ENCODE measurements at regions not wholly inside any gene's neighbourhood (a gene's known extent, or its start where the extent isn't known, plus 50 kb on each side); places are given as distances from the start of the nearest gene placed in this dataset.
"Not testable (repeated sequence)": the region's sequence is repeated elsewhere in the genome, so short reads cannot be mapped to it uniquely, and the experiment has no call there.

- no peak for FAIRE-seq
- DNase-seq (ENCODE audit: insufficient read length) = no peak
- TF ChIP-seq POLR2AphosphoS5 (IDR thresholded peaks at IDR 0.05; ENCODE audit: low read depth, low read length) = no peak
- TF ChIP-seq POLR2A (IDR thresholded peaks at IDR 0.05; ENCODE audit: low read depth, low read length) = no peak
- TF ChIP-seq TAF1 (IDR thresholded peaks at IDR 0.05; ENCODE audit: borderline replicate concordance, low read depth, low read length) = no peak
Measured at GRCh38 chr3:191019855-191020254, 157.4 kb upstream of the GMNC start.

- not testable (repeated sequence) for FAIRE-seq; DNase-seq (ENCODE audit: insufficient read length)
Measured at GRCh38 chr3:191015960-191016359, 153.5 kb upstream of the GMNC start.

DNA sequence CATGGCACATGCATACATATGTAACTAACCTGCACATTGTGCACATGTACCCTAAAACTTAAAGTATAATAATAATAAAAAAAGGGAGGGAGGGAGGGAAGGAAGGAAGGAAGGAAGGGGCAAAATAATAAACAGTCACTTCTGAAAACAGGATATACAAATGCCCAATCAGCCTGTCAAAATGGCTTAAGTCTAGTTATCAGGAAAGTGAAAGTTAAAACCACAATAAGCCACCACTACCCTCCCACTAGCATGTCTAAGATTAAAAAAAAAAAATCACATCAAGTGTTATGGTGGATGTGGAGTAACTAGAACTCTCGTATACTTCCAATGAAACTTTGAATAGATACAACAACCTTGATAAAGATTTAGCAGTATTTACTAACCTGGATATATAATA, 145.6 kb upstream of the GMNC start:
- FAIRE-seq (no peak), DNase-seq (ENCODE audit: insufficient read length) (no peak)
- TF ChIP-seq POLR2AphosphoS5 (IDR thresholded peaks at IDR 0.05; ENCODE audit: low read depth, low read length) = no peak
- no peak for TF ChIP-seq POLR2A (IDR thresholded peaks at IDR 0.05; ENCODE audit: low read depth, low read length)
- TF ChIP-seq TAF1 (IDR thresholded peaks at IDR 0.05; ENCODE audit: borderline replicate concordance, low read depth, low read length) = no peak

DNA sequence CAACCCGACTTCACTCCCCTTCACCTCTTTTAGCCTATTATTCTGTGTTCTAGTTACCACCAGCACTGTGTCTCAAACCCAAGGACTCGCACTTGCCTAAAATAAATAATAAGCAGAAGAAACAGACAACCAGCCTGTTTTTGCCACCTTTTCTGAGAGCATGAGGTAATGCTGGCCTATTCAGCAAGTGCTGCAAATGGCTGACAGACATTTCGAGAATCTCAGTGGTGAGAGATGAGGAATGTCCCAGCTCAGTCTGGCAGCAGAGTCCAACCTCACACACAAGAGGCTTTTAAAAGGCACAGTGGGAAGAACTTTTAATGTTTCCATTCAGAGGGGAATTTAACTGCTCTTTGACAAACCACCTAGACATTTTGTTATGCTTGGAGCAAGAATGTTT, 143.3 kb upstream of the GMNC start:
- TF ChIP-seq POLR2A (IDR thresholded peaks at IDR 0.05; ENCODE audit: low read depth, low read length) (no peak), TAF1 (IDR thresholded peaks at IDR 0.05; ENCODE audit: borderline replicate concordance, low read depth, low read length) (no peak), POLR2AphosphoS5 (IDR thresholded peaks at IDR 0.05; ENCODE audit: low read depth, low read length) (no peak)
- DNase-seq (ENCODE audit: insufficient read length) = no peak
- FAIRE-seq = no peak

- TF ChIP-seq TAF1 (IDR thresholded peaks at IDR 0.05; ENCODE audit: borderline replicate concordance, low read depth, low read length) = no peak
- no peak for FAIRE-seq
- DNase-seq (ENCODE audit: insufficient read length) = no peak
Measured at GRCh38 chr3:191003742-191004141, 141.2 kb upstream of the GMNC start.

- DNase-seq (ENCODE audit: insufficient read length) = no peak
- TF ChIP-seq POLR2A (IDR thresholded peaks at IDR 0.05; ENCODE audit: low read depth, low read length) = no peak
- TF ChIP-seq POLR2AphosphoS5 (IDR thresholded peaks at IDR 0.05; ENCODE audit: low read depth, low read length) = no peak
- FAIRE-seq = no peak
Measured at GRCh38 chr3:190996181-190996775, 133.8 kb upstream of the GMNC start.

DNA sequence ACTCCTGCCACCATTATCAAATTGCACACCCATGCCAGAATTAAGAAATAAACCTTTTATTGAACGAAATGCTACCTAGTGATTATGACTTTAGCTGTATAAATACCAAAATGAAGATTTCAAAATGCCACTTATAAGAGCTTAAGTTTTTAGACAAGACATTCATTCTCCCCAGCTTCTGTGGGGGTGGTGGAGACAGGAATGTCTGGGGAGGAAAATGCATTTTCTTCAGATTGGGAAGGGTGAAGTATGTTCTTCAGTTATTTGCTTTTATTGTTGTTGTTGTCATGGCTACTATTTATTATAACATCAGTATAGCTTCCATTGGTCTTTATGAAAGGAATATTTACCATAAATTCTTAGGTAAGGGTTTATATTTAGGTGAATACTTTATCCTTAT, 132.7 kb upstream of the GMNC start:
- DNase-seq (ENCODE audit: insufficient read length) (no peak), FAIRE-seq (no peak)
- TF ChIP-seq TAF1 (IDR thresholded peaks at IDR 0.05; ENCODE audit: borderline replicate concordance, low read depth, low read length) = no peak
- no peak for TF ChIP-seq POLR2AphosphoS5 (IDR thresholded peaks at IDR 0.05; ENCODE audit: low read depth, low read length)
- TF ChIP-seq POLR2A (IDR thresholded peaks at IDR 0.05; ENCODE audit: low read depth, low read length) = no peak

DNA sequence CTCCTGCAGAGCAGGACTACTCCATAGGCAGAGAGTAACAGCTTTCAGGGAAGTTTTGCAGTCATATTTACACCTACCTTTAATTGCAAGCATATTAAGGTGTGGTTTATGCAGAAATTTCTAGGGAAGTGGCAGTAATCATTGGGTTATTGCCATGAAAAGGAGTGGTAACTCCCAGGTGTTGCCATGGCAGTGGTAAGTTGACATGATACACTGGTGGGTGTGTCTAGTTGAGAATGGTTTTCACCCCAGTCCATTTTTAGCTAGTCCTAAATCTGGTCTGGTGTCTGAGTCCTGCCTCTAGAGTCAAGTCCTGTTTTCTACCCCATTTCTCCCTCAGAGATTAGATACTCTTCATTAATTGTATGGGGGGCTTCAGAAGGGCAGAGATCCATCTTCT, 128.4 kb upstream of the GMNC start:
- DNase-seq (ENCODE audit: insufficient read length) (no peak), FAIRE-seq (no peak)
- TF ChIP-seq POLR2A (IDR thresholded peaks at IDR 0.05; ENCODE audit: low read depth, low read length) = no peak
- no peak for TF ChIP-seq TAF1 (IDR thresholded peaks at IDR 0.05; ENCODE audit: borderline replicate concordance, low read depth, low read length)
- TF ChIP-seq POLR2AphosphoS5 (IDR thresholded peaks at IDR 0.05; ENCODE audit: low read depth, low read length) = no peak

DNA sequence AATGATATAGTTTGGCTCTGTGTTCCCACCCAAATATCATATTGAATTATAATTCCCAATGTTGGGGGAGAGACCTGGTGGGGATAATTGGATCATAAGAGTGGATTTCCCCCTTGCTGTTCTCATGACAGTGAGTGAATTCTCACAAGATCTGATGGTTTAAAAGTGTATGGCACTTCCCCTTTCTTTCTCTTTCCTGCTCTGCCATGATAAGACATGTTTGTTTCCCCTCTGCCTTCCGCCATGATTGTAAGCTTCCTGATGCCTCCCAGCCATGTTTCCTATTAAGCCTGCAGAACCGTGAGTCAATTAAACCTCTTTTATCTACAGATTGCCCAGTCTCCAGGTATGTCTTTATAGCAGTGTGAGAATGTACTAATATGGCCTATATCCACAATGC, 126.7 kb upstream of the GMNC start:
- no peak for DNase-seq (ENCODE audit: insufficient read length)
- no peak for FAIRE-seq
- TF ChIP-seq POLR2A (IDR thresholded peaks at IDR 0.05; ENCODE audit: low read depth, low read length) (no peak), TAF1 (IDR thresholded peaks at IDR 0.05; ENCODE audit: borderline replicate concordance, low read depth, low read length) (no peak), POLR2AphosphoS5 (IDR thresholded peaks at IDR 0.05; ENCODE audit: low read depth, low read length) (no peak)

DNA sequence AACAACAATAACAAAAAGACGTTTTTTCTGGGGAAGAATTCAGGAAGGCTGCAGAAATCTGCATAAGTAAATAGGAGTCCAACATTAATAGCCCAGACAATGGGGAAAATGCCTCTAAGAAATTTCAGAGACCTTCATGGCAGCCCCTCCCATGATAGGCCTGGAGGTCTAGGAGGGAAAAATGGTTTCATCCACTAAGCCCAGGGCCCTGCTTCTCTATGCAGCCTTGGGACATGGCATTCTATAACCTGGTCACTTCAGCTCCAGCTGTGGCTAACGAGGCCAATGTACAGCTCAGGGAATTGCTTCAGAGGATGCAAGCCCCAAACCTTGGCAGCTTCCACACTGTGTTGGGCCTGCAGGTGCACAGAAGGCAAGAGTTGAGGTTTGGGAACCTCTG, 125.6 kb upstream of the GMNC start:
- TF ChIP-seq POLR2A (IDR thresholded peaks at IDR 0.05; ENCODE audit: low read depth, low read length) (no peak), POLR2AphosphoS5 (IDR thresholded peaks at IDR 0.05; ENCODE audit: low read depth, low read length) (no peak), TAF1 (IDR thresholded peaks at IDR 0.05; ENCODE audit: borderline replicate concordance, low read depth, low read length) (no peak)
- FAIRE-seq (no peak), DNase-seq (ENCODE audit: insufficient read length) (no peak)

GRCh38 chr3:190984502-190985244, 122.2 kb upstream of the GMNC start:
- DNase-seq (ENCODE audit: insufficient read length) (no peak), FAIRE-seq (peak; percentile 73)
- TF ChIP-seq TAF1 (IDR thresholded peaks at IDR 0.05; ENCODE audit: borderline replicate concordance, low read depth, low read length) (no peak), POLR2A (IDR thresholded peaks at IDR 0.05; ENCODE audit: low read depth, low read length) (no peak)

DNA sequence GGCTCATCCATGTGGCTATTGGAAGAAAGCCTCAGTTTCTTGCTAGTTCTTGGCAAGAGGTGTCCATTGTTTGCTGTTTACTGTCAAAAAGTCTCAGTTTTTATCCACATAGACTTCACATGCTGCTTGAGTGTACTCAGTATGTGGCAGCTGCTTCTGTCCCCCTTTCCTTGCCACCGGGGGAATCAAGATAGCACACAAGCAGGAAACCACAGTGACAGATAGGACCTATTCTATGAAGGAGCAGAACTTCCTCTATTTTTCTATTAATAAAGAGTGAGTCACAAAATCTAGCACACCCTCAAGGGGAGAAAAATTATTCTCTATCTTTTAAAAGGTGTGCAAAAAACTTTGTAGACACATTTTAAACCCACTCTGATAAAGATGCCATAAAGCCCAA, 121.4 kb upstream of the GMNC start:
- FAIRE-seq (no peak), DNase-seq (ENCODE audit: insufficient read length) (no peak)
- TF ChIP-seq TAF1 (IDR thresholded peaks at IDR 0.05; ENCODE audit: borderline replicate concordance, low read depth, low read length) (no peak), POLR2A (IDR thresholded peaks at IDR 0.05; ENCODE audit: low read depth, low read length) (no peak), POLR2AphosphoS5 (IDR thresholded peaks at IDR 0.05; ENCODE audit: low read depth, low read length) (no peak)

DNA sequence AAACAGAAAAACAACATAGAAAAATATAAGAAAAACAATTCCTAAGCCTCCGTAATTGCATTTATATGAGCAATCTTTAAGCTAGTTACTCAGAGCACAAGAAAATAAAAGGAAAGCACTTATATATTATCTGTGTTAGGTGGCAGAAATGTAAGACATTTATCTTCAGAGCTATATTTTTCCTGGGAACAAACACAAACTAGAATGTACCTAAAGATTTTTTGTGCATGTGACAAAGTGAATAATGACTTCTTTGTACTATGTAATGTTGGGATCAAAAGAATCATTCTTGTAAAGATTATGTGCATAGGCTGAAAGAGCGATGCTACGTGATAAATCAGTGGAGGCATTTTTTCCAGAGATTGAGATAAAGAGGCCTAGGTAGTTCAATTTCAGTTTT, 111.3 kb upstream of the GMNC start:
- no peak for FAIRE-seq
- TF ChIP-seq TAF1 (IDR thresholded peaks at IDR 0.05; ENCODE audit: borderline replicate concordance, low read depth, low read length) (no peak), POLR2AphosphoS5 (IDR thresholded peaks at IDR 0.05; ENCODE audit: low read depth, low read length) (no peak), POLR2A (IDR thresholded peaks at IDR 0.05; ENCODE audit: low read depth, low read length) (no peak)

More for the DNA sequence above, 111.3 kb upstream of the GMNC start:
- no peak for DNase-seq (ENCODE audit: insufficient read length)

All from GM12892 (cell line).